DOHH2 (cell line): ENCODE measurements at regions not wholly inside any gene's neighbourhood (a gene's known extent, or its start where the extent isn't known, plus 50 kb on each side); places are given as distances from the start of the nearest gene placed in this dataset.

Source experiments
- EZH2phosphoT487 ChIP-seq: fragments of 200-600 bp; sonication (generic); IDR thresholded peaks from 2 replicates; pipeline ENCODE4 v1.6.1; 2017; ENCODE audit warnings: borderline replicate concordance, mild to moderate bottlenecking, antibody characterized with exemption, low read length, moderate library complexity, mixed read lengths
- TF ChIP-seq, protein P1 (sequence below): fragments of 200-600 bp; sonication (generic); IDR thresholded peaks from one replicate; pipeline ENCODE4 v1.5.1; 2014; ENCODE audit warnings: antibody characterized with exemption, mild to moderate bottlenecking, low read depth, low read length; ENCODE audit not compliant: poor library complexity, severe bottlenecking

GRCh38 chr2:16459606-16460005, 206.0 kb downstream of the CYRIA start:
- TF ChIP-seq, protein P1, sequence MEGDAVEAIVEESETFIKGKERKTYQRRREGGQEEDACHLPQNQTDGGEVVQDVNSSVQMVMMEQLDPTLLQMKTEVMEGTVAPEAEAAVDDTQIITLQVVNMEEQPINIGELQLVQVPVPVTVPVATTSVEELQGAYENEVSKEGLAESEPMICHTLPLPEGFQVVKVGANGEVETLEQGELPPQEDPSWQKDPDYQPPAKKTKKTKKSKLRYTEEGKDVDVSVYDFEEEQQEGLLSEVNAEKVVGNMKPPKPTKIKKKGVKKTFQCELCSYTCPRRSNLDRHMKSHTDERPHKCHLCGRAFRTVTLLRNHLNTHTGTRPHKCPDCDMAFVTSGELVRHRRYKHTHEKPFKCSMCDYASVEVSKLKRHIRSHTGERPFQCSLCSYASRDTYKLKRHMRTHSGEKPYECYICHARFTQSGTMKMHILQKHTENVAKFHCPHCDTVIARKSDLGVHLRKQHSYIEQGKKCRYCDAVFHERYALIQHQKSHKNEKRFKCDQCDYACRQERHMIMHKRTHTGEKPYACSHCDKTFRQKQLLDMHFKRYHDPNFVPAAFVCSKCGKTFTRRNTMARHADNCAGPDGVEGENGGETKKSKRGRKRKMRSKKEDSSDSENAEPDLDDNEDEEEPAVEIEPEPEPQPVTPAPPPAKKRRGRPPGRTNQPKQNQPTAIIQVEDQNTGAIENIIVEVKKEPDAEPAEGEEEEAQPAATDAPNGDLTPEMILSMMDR, result no peak
- TF ChIP-seq EZH2phosphoT487, result no peak
